Calu3 (cell line): ENCODE measurements at regions not wholly inside any gene's neighbourhood (a gene's known extent, or its start where the extent isn't known, plus 50 kb on each side); places are given as distances from the start of the nearest gene placed in this dataset.

ENCODE experiments used
- BruUV-seq: library from RNA; stranded (reverse); fragments of 400-500 nt; replicated peaks from 2 replicates; lab custom pipeline; 2021; lab: Mats Ljungman, UMichigan
- CTCF ChIA-PET: fragments of 300-600 bp; sonication (Branson Sonifier 250); formaldehyde crosslinking; loops from one replicate; lab custom pipeline; 2022; ENCODE audit warnings: antibody characterized with exemption; lab: Charles Lee
- DNase-seq: peaks from one replicate; pipeline ENCODE4 v3.0.0; 2022
- H3K27ac Mint-ChIP-seq: one replicate; pipeline ENCODE4 v1.8.0; 2022; ENCODE audit warnings: mixed read lengths; ENCODE audit not compliant: unreplicated experiment
- H3K27me3 Mint-ChIP-seq: one replicate; pipeline ENCODE4 v1.8.0; 2022; ENCODE audit warnings: mixed read lengths; ENCODE audit not compliant: unreplicated experiment
- H3K36me3 Mint-ChIP-seq: one replicate; pipeline ENCODE4 v1.8.0; 2022; ENCODE audit warnings: mild to moderate bottlenecking, moderate library complexity, mixed read lengths; ENCODE audit not compliant: insufficient read depth, unreplicated experiment
- H3K4me1 Mint-ChIP-seq: one replicate; pipeline ENCODE4 v1.8.0; 2022; ENCODE audit warnings: mild to moderate bottlenecking, low read depth, mixed read lengths; ENCODE audit not compliant: unreplicated experiment
- H3K4me3 Mint-ChIP-seq: one replicate; pipeline ENCODE4 v1.8.0; 2022; ENCODE audit warnings: mild to moderate bottlenecking, low read depth, moderate library complexity, mixed read lengths; ENCODE audit not compliant: unreplicated experiment
- H3K9me3 Mint-ChIP-seq: one replicate; pipeline ENCODE4 v1.8.0; 2022; ENCODE audit warnings: low read depth, mixed read lengths; ENCODE audit not compliant: unreplicated experiment
- intact Hi-C: fragments of 100-400 bp; cut with micrococcal nuclease; formaldehyde crosslinking; loops from one replicate; pipeline ENCODE4 v1.10.0; 2022; ENCODE audit not compliant: unreplicated experiment
- TF ChIP-seq, protein P1 (sequence below): fragments of 200-600 bp; IDR thresholded peaks from one replicate; pipeline ENCODE4 v1.8.0; 2022; ENCODE audit warnings: antibody characterized with exemption; ENCODE audit not compliant: unreplicated experiment

DNA sequence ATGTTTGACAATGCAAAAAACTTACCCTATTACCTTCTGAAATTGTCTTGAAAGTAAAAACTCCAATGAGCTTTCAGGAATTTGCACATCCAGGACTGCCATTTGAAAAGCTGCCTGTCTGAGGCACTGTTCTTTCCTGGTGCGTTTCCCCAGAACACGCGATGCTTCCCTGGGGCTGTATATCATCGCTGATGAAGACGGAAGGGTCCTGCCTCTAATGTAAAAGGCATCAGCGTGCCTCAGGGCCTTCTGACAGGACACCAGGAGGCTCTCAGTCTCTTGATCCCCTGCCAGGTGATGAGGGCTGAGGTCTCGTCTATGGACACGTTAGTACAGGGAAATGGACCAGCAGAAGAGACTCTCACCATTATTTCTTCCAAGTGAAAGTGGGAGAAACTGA lies 296.8 kb downstream of the EFNB2 start:
- H3K4me1 Mint-ChIP-seq, result no peaks in the 10 kb centered on the region
- H3K27me3 Mint-ChIP-seq, result no peaks in the 10 kb centered on the region
- H3K27ac Mint-ChIP-seq, result no peak overlapping the region
- no peak for DNase-seq
- BruUV-seq, result no TSS peak
- CTCF ChIA-PET, result no interaction called here
- no peaks in the 10 kb centered on the region for H3K9me3 Mint-ChIP-seq
- TF ChIP-seq, protein P1, sequence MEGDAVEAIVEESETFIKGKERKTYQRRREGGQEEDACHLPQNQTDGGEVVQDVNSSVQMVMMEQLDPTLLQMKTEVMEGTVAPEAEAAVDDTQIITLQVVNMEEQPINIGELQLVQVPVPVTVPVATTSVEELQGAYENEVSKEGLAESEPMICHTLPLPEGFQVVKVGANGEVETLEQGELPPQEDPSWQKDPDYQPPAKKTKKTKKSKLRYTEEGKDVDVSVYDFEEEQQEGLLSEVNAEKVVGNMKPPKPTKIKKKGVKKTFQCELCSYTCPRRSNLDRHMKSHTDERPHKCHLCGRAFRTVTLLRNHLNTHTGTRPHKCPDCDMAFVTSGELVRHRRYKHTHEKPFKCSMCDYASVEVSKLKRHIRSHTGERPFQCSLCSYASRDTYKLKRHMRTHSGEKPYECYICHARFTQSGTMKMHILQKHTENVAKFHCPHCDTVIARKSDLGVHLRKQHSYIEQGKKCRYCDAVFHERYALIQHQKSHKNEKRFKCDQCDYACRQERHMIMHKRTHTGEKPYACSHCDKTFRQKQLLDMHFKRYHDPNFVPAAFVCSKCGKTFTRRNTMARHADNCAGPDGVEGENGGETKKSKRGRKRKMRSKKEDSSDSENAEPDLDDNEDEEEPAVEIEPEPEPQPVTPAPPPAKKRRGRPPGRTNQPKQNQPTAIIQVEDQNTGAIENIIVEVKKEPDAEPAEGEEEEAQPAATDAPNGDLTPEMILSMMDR, result no peak
- H3K4me3 Mint-ChIP-seq, result no peak overlapping the region
- intact Hi-C loops, result no loop called here
- no peaks in the 10 kb centered on the region for H3K36me3 Mint-ChIP-seq

DNA sequence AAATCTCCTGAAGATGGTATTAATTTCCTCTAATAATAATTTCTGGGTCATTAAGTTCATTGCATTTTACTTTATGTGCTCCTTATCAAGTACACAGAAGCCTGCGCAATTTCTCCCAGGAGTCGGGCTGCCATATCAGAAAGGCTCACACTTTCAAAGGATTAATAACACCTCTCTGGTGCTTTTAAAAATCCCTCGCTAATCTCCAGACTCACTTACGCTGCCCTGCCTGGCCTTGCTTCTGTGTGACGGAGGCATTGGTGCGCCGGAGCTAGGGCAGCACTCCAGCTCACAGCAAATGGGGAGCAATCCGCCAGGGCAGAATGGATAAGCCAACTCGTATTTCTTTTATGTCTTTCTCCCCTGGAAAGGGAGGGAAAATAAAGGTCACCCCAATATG lies 300.8 kb downstream of the EFNB2 start:
- intact Hi-C loops, result no loop called here
- Mint-ChIP-seq H3K4me1 (no peaks in the 10 kb centered on the region), H3K4me3 (no peak overlapping the region), H3K9me3 (no peaks in the 10 kb centered on the region), H3K36me3 (no peaks in the 10 kb centered on the region), H3K27ac (no peak overlapping the region), H3K27me3 (no peaks in the 10 kb centered on the region)
- TF ChIP-seq, protein P1, result no peak
- CTCF ChIA-PET, result no interaction called here
- no peak for DNase-seq
- no TSS peak for BruUV-seq

DNA sequence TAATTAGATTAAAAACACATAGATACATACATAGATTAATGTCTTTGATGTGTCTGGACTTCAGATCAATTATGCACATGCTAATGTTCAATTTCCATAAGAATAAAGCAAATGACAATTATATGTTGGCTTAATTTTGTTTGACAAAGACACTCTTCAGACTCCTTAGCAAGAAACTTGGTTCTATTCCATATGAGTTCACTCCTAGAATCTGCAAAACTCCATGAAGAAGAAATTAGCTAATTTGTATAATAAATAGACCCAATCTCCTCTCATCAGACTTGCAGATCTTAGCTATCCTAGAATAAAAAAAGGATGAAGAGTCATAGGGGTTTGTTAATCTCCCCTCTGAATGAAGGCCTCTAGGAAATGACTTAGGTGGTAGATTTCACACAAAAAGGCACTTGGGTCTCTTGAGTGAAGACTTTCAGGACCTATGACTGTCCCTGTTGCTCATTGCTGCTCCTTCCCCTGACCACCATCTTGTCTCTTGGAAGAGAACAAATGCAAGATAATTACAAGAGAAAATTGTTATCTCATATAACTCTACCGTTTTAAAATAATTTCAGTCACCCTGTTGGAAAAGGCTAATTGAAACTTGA lies 302.2 kb downstream of the EFNB2 start:
- CTCF ChIA-PET, result no interaction called here
- no TSS peak for BruUV-seq
- no peak overlapping the region for H3K4me3 Mint-ChIP-seq
- intact Hi-C loops, result no loop called here
- no peak overlapping the region for H3K27ac Mint-ChIP-seq
- no peaks in the 10 kb centered on the region for H3K27me3 Mint-ChIP-seq
- no peaks in the 10 kb centered on the region for H3K9me3 Mint-ChIP-seq
- H3K4me1 Mint-ChIP-seq, result no peaks in the 10 kb centered on the region
- DNase-seq, result no peak
- no peaks in the 10 kb centered on the region for H3K36me3 Mint-ChIP-seq
- TF ChIP-seq, protein P1, result no peak

DNA sequence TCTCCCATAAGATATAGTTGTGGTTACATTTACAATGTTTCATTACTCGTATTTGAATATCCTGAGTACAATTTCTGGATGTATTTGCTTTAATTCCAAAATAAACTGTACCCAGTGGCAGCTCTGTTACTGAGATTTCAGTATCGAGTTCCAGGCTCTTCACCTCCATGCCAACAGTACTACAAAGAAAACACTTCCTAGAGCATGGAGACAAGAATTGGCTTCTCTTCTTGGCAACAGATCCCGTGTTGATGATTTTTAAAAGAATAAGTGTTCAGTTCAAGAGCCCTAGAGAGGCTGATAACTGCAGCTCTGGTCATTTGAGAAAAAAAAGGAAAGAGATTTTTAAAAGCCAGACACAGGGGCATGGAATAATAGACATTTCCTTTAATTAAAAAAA lies 302.8 kb downstream of the EFNB2 start:
- intact Hi-C loops, result no loop called here
- Mint-ChIP-seq H3K36me3 (no peaks in the 10 kb centered on the region), H3K27me3 (no peaks in the 10 kb centered on the region), H3K27ac (no peak overlapping the region), H3K9me3 (no peaks in the 10 kb centered on the region), H3K4me3 (no peak overlapping the region), H3K4me1 (no peaks in the 10 kb centered on the region)
- no TSS peak for BruUV-seq
- CTCF ChIA-PET, result no interaction called here
- TF ChIP-seq, protein P1, result no peak
- no peak for DNase-seq
